OCI-LY1 (cell line): ENCODE measurements at regions not wholly inside any gene's neighbourhood (a gene's known extent, or its start where the extent isn't known, plus 50 kb on each side); places are given as distances from the start of the nearest gene placed in this dataset.

Experiments used
- EZH2 ChIP-seq: fragments of 200-600 bp; sonication (generic), shearing (Covaris generic); IDR thresholded peaks from 2 replicates; pipeline ENCODE4 v1.8.0; 2017; ENCODE audit warnings: borderline replicate concordance, mixed run types, mild to moderate bottlenecking, antibody characterized with exemption, low read length, moderate library complexity, mixed read lengths
- TF ChIP-seq, protein P1 (sequence below): fragments of 200-600 bp; sonication (generic), shearing (Covaris generic); IDR thresholded peaks from 2 replicates; pipeline ENCODE4 v1.5.1; 2017; ENCODE audit warnings: mild to moderate bottlenecking, antibody characterized with exemption, low read length, moderate library complexity, mixed read lengths

DNA sequence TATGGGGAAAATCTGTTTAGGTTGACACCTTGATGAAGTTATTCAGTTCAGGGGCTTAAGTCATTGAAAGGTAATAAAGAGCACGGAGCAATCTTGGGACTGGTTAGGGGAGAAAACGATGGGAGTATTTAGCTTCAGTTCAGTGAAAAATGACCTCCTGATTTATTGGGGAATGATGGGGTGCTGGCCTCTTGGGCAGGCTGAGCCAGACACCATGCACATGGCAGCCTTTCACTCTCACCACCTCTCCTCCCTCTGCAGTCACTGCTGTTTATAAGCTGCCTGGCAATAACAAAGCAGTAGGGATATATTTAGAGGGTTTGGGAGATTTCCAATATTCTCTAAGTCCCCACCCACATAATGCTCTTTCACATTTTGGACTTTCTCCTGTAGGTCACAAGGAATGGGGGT lies 140.5 kb upstream of the HS3ST2 start:
- TF ChIP-seq, protein P1, sequence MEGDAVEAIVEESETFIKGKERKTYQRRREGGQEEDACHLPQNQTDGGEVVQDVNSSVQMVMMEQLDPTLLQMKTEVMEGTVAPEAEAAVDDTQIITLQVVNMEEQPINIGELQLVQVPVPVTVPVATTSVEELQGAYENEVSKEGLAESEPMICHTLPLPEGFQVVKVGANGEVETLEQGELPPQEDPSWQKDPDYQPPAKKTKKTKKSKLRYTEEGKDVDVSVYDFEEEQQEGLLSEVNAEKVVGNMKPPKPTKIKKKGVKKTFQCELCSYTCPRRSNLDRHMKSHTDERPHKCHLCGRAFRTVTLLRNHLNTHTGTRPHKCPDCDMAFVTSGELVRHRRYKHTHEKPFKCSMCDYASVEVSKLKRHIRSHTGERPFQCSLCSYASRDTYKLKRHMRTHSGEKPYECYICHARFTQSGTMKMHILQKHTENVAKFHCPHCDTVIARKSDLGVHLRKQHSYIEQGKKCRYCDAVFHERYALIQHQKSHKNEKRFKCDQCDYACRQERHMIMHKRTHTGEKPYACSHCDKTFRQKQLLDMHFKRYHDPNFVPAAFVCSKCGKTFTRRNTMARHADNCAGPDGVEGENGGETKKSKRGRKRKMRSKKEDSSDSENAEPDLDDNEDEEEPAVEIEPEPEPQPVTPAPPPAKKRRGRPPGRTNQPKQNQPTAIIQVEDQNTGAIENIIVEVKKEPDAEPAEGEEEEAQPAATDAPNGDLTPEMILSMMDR, result no peak
- no peak for TF ChIP-seq EZH2
